SK-N-DZ (cell line): ENCODE measurements at regions not wholly inside any gene's neighbourhood (a gene's known extent, or its start where the extent isn't known, plus 50 kb on each side); places are given as distances from the start of the nearest gene placed in this dataset.
A peak's percentile ranks its signal among the peaks of the same experiment; 100 is the strongest.
"Not testable (repeated sequence)": the region's sequence is repeated elsewhere in the genome, so short reads cannot be mapped to it uniquely, and the experiment has no call there.

Source experiments
- DNase-seq: peaks from one replicate; pipeline ENCODE4 v3.0.0-alpha.2; 2015; ENCODE audit warnings: low spot score

DNA sequence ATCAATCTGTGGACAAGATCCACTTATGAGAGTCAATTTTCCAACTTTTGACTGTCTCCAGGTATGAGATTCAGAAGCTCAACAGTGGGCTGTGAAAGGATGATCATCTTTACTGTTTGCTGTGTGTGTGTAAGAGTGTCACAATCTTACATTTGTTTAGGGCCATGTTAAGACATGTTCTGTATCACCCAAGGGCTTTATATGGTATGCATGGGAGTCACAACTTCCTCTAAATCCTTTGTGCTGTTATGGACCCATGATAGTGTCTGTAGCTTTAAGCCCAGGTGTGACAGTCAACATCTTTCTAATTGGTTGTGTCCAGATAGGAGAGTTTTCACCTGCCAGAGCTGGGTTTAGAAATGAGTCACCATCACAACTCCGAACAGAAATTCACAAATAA, 70.2 kb downstream of the ZNF726 start:
- not testable (repeated sequence) for DNase-seq

- no peak for DNase-seq
Observed at GRCh38 chr19:23986623-23987022, 71.9 kb downstream of the ZNF726 start.

- no peak for DNase-seq
Observed at GRCh38 chr19:23991170-23991569, 76.5 kb downstream of the ZNF726 start.

GRCh38 chr19:23992348-23992747, 77.7 kb downstream of the ZNF726 start:
- no peak for DNase-seq

GRCh38 chr19:23993440-23993839, 78.8 kb downstream of the ZNF726 start:
- no peak for DNase-seq

DNA sequence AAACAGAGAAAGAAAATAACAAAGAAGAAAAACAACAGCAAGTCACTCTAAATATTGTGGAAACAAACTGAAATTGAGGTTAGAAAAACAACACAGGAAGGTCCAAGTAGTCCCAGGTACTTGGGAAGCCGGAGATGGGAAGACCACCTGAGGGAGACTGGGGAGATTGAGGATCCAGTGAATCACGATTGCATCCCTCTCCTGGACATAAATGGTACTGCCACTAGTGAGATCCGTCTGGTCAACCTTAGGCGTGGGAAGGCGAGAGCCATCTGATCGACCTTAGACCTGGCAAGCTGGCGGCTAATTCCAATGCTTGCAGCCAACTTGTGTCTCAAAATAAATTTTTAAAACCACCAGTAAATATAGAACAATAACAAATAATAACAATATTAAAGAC, 81.9 kb downstream of the ZNF726 start:
- DNase-seq = peak; percentile 11

- no peak for DNase-seq
Observed at GRCh38 chr19:23998568-23998967, 83.9 kb downstream of the ZNF726 start.

DNA sequence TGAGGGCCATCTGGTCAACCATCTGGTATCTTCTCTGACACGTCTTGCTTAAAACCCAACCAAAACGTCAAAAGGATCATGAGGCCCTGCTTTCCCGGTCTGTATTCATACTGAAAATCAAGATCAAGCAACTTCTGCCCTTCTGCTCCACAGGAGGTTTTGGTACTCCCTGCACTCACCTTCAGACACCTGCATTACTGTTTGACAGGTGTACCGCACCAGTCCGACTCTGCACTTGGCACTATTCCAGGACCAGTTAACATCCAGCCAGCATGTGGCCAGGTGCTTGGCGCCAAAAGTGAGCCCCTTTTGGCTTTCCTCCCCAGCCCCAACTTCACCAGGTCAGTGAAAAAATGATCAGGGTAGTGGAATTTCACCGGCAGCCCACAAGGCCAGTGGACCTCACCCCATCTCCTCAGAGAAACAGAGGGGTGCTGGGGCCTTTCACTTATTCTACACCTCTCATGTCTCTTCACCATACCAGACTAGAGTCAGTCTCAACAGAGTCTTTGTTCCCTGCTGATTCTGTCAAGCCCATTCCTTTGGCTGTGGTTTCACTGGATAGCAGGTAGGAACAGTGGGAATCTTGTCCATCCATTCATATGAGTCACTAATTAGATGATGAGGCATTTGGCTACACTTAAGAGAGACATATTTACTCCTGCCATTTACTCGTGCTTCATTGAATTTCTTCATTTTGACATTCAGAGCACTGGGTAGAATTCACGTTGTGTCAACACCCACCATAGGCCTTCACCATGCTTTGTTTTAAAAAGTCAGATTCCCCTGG, 85.3 kb downstream of the ZNF726 start:
- no peak for DNase-seq

DNA sequence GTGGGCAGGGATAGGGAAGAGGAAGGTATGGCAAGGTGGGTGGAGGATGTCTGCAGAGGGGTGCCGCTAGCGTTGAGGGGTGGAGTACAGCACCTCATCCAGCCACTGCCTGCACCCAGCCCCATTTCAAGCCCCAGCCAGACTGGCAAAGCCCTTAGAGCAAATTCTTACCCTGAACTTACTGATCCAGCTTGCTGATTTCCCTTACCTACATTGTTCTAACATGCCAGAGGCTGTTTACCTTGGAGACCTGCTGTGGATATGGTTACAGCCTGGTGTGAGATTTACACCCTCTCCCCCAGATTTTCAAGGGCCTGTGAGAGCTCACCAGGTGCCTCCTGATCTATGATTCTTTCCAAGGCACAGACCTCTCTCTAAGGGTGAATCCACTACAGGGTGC, 86.0 kb downstream of the ZNF726 start:
- DNase-seq = no peak

DNA sequence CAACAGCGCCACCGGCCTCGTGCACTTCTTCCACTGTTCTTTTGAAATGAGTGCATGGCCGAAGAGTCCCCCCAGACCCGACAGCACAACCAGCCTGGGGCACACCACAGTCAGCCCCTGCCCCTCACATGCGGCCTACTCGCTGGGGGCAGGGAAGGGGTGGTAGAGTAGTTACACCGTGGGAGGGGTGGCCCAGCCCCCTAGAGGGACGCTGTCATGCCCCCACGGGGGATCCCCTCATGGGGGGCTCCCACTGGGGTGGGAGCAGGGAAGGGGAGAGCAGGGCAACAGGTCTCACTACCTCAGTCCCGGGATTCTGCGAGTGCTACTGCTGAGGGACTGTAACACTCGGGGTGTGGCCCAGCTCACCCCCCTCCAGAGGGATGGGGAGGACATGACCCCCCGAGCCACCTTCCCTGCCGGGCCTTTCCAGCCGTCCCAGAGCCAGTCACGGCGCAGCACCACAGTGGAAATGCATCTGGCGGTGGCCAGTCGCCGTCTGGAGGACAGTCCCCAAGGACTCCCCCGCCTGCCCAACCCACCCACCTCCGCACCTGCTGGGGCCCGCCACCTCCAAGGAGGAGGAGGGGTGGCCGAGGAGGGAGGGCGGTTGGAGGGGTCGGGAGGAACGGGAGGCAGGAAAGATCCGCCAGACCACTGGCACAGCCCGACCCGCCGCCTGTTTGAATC, 84.6 kb upstream of the ZNF254 start:
- DNase-seq = no peak

DNA sequence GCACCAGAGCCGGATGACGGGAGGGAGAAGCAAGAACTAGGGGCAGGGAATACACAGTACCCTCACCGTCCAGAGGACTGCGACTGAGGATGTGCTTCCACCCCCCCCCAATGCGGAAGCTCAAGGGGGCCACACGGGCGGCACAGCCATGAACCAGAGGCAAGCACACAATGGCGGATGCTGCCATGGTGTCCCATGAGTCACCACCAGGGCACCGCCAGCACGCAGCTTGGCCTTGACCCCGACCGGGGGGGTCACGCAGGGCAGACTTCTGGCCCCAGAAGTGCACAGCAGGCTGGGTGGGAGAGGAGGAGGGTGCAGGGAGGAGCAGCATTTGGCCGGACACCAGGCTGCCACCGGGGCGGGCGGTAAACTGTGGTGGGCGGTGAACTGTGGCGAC, 83.5 kb upstream of the ZNF254 start:
- no peak for DNase-seq

DNA sequence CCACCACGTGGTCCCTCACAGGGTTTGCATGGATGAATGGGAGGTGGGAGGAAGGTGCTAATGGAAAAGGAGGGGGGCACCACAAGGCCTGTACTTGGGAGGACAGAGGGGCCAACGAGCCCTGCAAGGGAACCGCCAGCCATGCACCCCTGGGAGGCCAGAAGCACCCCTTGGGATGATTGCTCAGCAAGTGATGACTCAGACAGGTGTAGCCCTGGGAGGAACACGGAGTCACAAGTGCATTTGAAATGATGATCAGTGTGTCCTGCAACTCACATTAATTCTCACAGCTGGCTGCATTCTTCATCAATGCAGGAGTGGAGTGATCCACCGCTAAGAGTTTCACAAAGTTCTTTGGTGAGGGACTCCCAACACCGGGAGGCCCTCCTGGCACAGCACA, 82.8 kb upstream of the ZNF254 start:
- no peak for DNase-seq

DNA sequence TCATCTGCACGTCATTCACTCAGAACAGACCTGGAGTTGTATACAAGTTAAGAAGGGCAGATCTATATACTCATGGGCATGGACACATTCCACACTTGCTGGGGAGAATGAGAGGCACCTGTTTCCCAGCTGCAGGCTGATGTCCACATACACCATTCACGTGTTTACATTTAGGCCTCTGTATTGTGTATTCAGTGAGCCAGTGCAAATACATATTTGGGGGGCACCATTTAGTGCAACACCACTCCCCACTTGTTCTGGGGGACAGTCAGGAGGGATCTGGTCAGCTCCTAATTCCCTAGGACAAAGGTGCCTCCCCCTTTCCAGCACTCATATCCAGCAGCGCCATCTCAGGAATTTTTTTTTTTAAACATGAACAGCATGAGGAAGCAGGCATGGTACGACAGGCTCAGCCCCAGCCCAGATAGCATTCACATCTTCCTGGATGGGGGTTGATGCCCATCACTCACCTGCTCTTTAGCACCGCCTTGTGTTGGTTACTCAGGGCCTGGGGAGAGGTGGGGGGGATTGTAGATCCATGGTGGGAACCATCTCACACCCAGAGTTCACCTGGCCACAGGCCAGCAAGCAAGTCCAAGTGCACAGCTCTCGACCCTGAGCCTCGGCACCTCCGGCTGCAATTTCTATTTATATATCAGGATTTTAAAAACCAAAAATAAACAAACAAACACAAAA, 56.9 kb upstream of the ZNF254 start:
- DNase-seq = no peak

- DNase-seq = no peak
Observed at GRCh38 chr19:24032651-24033050, 54.3 kb upstream of the ZNF254 start.

DNA sequence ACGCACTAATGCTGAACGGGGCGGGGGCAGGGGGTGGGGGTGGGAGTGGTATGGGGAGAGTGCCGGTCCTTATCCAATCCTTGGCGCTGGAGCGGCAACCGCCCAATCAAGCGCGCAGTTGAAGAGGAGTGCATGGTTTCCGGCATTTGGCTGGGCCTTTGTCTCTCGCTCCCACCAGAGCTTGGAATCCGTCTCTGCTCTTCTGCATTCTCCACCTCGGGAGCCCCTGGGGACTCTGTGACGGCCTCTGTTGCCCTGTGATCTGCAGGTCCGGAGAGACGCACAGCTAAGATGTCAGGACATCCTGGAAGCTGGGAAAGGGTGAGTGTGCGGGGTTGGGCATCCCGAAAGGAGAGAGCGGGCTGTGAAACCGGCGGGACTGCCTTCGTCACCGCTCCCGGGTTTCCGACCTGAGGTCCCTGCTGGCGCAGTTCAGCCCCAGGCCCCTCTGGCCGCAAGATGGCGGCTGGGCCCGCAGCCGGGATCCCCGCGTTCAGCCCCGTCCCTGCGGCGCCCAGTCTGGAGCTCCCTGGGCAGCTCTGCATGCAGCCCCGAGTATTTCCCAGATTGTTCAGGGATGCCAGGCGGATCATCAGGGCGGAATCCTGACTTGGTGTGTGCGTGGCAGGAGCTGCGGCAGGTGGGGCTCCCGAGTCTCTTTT, 53.6 kb upstream of the ZNF254 start:
- DNase-seq = peak; percentile 94

DNA sequence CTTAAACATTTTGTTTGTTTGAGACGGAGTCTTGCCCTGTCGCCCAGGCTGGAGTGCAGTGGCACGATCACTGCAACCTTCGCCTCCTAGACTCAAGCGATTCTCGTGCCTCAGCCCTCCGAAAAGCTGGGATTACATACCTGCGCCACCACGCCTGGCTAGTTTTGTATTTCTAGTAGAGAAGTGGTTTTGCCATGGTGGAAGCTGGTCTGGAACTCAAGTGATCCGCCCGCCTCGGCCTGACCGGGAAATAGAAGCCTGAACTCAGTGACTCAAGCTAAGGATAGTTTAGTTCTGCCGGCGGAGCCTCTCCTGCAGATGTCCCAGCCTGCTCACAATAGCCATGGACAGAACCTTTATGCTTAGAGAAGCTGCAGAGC, 53.0 kb upstream of the ZNF254 start:
- peak; percentile 47 for DNase-seq

DNA sequence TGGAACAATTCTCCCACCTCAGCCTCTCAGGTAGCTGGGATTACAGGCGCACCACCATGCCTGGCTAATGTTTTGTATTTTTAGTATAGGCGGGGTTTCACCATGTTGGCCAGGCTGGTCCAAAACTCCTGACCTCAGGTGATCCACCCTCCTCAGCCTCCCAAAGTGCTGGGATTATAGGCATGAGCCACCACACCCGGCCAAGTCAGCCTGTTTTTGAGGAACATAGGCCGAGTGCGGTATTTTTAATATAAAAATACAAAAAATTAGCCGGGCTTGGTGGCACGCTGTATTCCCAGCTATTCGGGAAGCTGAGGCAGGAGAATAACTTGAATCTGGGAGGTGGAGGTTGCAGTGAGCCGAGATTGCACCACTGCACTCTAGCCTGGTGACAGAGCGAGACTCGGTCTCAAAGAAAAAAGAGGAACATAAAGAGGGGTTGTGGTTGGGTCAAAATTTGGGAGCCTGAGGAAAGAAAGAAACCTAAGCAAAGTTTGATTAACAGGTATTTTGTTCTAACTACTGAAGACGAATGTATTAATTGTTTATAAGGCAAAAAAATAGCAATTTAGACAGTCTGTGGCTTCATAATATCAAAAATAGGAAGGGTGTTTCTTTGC, 51.6 kb upstream of the ZNF254 start:
- not testable (repeated sequence) for DNase-seq
